OCI-LY3 (cell line): ENCODE measurements at regions not wholly inside any gene's neighbourhood (a gene's known extent, or its start where the extent isn't known, plus 50 kb on each side); places are given as distances from the start of the nearest gene placed in this dataset.

ENCODE experiments used
- CTCF ChIP-seq: fragments of 200-600, 300-600 bp; sonication (generic); IDR thresholded peaks from 2 replicates; pipeline ENCODE4 v1.5.1; 2014; ENCODE audit warnings: antibody characterized with exemption, low read length, low read depth
- EZH2phosphoT487 ChIP-seq: fragments of 200-600 bp; shearing (Covaris generic); IDR thresholded peaks from 2 replicates; pipeline ENCODE4 v1.6.1; 2018; ENCODE audit warnings: antibody characterized with exemption, mixed run types, low read depth

GRCh38 chr14:51550636-51551035 is 101.1 kb upstream of the FRMD6 start:
- TF ChIP-seq CTCF (no peak), EZH2phosphoT487 (no peak)
